IMR-90 (cell line): ENCODE measurements at regions not wholly inside any gene's neighbourhood (a gene's known extent, or its start where the extent isn't known, plus 50 kb on each side); places are given as distances from the start of the nearest gene placed in this dataset.

Experiments used
- ATAC-seq: fragments of 200-7000 bp; cut with Tn5 transposase; 2 replicates; pipeline ENCODE4 v1.9.1; 2020; ENCODE audit warnings: low read depth, mild to moderate bottlenecking, moderate library complexity
- BruUV-seq: library from RNA; stranded (reverse); fragments of 400-500 nt; replicated peaks from 2 replicates; lab custom pipeline; 2021; lab: Mats Ljungman, UMichigan
- CTCF ChIA-PET: fragments of 300-600 bp; formaldehyde crosslinking; extraction: SDS; loops from one replicate; lab custom pipeline; 2021; ENCODE audit warnings: antibody characterized with exemption; lab: Yijun Ruan, JAX
- POLR2A ChIA-PET: fragments of 300-600 bp; sonication (Branson Sonifier 250); formaldehyde crosslinking; loops from one replicate; lab custom pipeline; 2022; ENCODE audit warnings: antibody characterized with exemption; ENCODE audit not compliant: unreplicated experiment; lab: Charles Lee
- DNase-seq: peaks from one replicate; pipeline ENCODE4 v3.0.0; 2013
- H2AFZ ChIP-seq: replicated peaks from 2 replicates; pipeline ENCODE3; 2013; ENCODE audit warnings: low read length, mild to moderate bottlenecking; ENCODE audit not compliant: poor library complexity
- H2AK5ac ChIP-seq: 2 replicates; pipeline ENCODE4 v1.6.1; 2013; ENCODE audit warnings: low read depth, low read length, inconsistent platforms
- H2AK9ac ChIP-seq: replicated peaks from 2 replicates; pipeline ENCODE3; 2013; ENCODE audit warnings: mild to moderate bottlenecking, low read depth, low read length, moderate library complexity; ENCODE audit not compliant: poor library complexity
- H2BK120ac ChIP-seq: 2 replicates; pipeline ENCODE4 v1.6.1; 2013; ENCODE audit warnings: low read depth, low read length, inconsistent platforms
- H2BK15ac ChIP-seq: 3 replicates; pipeline ENCODE4 v1.6.1; 2013; ENCODE audit warnings: low read depth, low read length, inconsistent platforms
- H2BK20ac ChIP-seq: 2 replicates; pipeline ENCODE4 v1.6.1; 2013; ENCODE audit warnings: low read depth, mild to moderate bottlenecking, inconsistent platforms, low read length, moderate library complexity
- H2BK5ac ChIP-seq: 2 replicates; pipeline ENCODE4 v1.6.1; 2013; ENCODE audit warnings: mild to moderate bottlenecking, low read depth, low read length, inconsistent platforms; ENCODE audit not compliant: poor library complexity, severe bottlenecking
- H3K14ac ChIP-seq: replicated peaks from 2 replicates; pipeline ENCODE4 v1.6.1; 2013; ENCODE audit warnings: low read depth, low read length, inconsistent platforms
- H3K18ac ChIP-seq: 2 replicates; pipeline ENCODE4 v1.6.1; 2013; ENCODE audit warnings: low read depth, low read length, control low read depth
- H3K23ac ChIP-seq: 2 replicates; pipeline ENCODE4 v1.6.1; 2013; ENCODE audit warnings: low read depth, low read length, inconsistent platforms
- H3K27ac ChIP-seq: 2 replicates; pipeline ENCODE4 v1.5.1; 2013; ENCODE audit warnings: mild to moderate bottlenecking, control low read depth, low read length; ENCODE audit not compliant: insufficient read depth
- H3K27me3 ChIP-seq: 2 replicates; pipeline ENCODE4 v1.6.1; 2013; ENCODE audit warnings: low read length; ENCODE audit not compliant: control insufficient read depth, insufficient read depth
- H3K36me3 ChIP-seq: 2 replicates; pipeline ENCODE4 v1.6.1; 2013; ENCODE audit warnings: low read length, mixed read lengths; ENCODE audit not compliant: control insufficient read depth, insufficient read depth
- H3K4ac ChIP-seq: 2 replicates; pipeline ENCODE4 v1.6.1; 2013; ENCODE audit warnings: low read depth, low read length, inconsistent platforms
- H3K4me1 ChIP-seq: 2 replicates; pipeline ENCODE4 v1.6.1; 2013; ENCODE audit warnings: low read length, mixed read lengths; ENCODE audit not compliant: control insufficient read depth, insufficient read depth
- H3K4me2 ChIP-seq: 2 replicates; pipeline ENCODE4 v1.6.1; 2013; ENCODE audit warnings: low read depth, mild to moderate bottlenecking, control low read depth, low read length, moderate library complexity
- H3K4me3 ChIP-seq: 2 replicates; pipeline ENCODE4 v1.5.1; 2013; ENCODE audit warnings: low read depth, mild to moderate bottlenecking, control low read depth, low read length, moderate library complexity; ENCODE audit not compliant: insufficient read depth
- H3K56ac ChIP-seq: 2 replicates; pipeline ENCODE4 v1.6.1; 2013; ENCODE audit warnings: low read length, inconsistent platforms; ENCODE audit not compliant: insufficient read depth; ENCODE audit errors: extremely low read depth
- H3K79me1 ChIP-seq, 2 experiments: 2 replicates each; pipeline ENCODE4 v1.6.1; 2013; ENCODE audit warnings: low read length in 2 of 2, inconsistent platforms in 1 of 2, low read depth in 1 of 2
- H3K9ac ChIP-seq: 2 replicates; pipeline ENCODE4 v1.6.1; 2013; ENCODE audit warnings: low read depth, low read length, control low read depth
- H3K9me1 ChIP-seq: 2 replicates; pipeline ENCODE4 v1.6.1; 2013; ENCODE audit warnings: low read length, inconsistent platforms; ENCODE audit not compliant: insufficient read depth
- H3K9me3 ChIP-seq: 2 replicates; pipeline ENCODE4 v1.6.1; 2013; ENCODE audit warnings: low read length; ENCODE audit not compliant: control insufficient read depth, insufficient read depth
- H4K20me1 ChIP-seq: 2 replicates; pipeline ENCODE4 v1.6.1; 2013; ENCODE audit warnings: low read length, inconsistent platforms; ENCODE audit not compliant: insufficient read depth
- H4K5ac ChIP-seq: 2 replicates; pipeline ENCODE4 v1.6.1; 2013; ENCODE audit warnings: mild to moderate bottlenecking, low read depth, low read length, control low read depth
- H4K8ac ChIP-seq, 2 experiments: 2 replicates each; pipeline ENCODE4 v1.6.1; 2013; ENCODE audit warnings: low read depth in 2 of 2, low read length in 2 of 2, control low read depth in 1 of 2, inconsistent platforms in 1 of 2
- H4K91ac ChIP-seq: 2 replicates; pipeline ENCODE4 v1.6.1; 2013; ENCODE audit warnings: low read depth, low read length, inconsistent platforms; ENCODE audit not compliant: insufficient read depth
- BHLHE40 ChIP-seq: fragments of 150-350 bp; IDR thresholded peaks from 2 replicates; pipeline ENCODE4 v1.6.1; 2016; ENCODE audit warnings: mild to moderate bottlenecking, low read depth, low read length
- CEBPB ChIP-seq: IDR thresholded peaks from 2 replicates; pipeline ENCODE4 v1.6.1; 2012; ENCODE audit warnings: low read depth, low read length, improper control_type of control experiment
- CHD1 ChIP-seq: IDR thresholded peaks from 2 replicates; pipeline ENCODE4 v1.6.1; 2012; ENCODE audit warnings: low read depth, low read length, improper control_type of control experiment
- FOS ChIP-seq: fragments of 150-350 bp; IDR thresholded peaks from 2 replicates; pipeline ENCODE4 v1.6.1; 2016; ENCODE audit warnings: low read depth, low read length
- MAFK ChIP-seq: IDR thresholded peaks from 2 replicates; pipeline ENCODE4 v1.6.1; 2012; ENCODE audit warnings: low read depth, low read length, improper control_type of control experiment
- MAZ ChIP-seq: IDR thresholded peaks from 2 replicates; pipeline ENCODE4 v1.6.1; 2012; ENCODE audit warnings: low read depth, mild to moderate bottlenecking, low read length, improper control_type of control experiment, moderate library complexity, borderline replicate concordance
- POLR2A ChIP-seq: IDR thresholded peaks from 2 replicates; pipeline ENCODE4 v1.6.1; 2012; ENCODE audit warnings: mild to moderate bottlenecking, low read depth, low read length
- RCOR1 ChIP-seq: IDR thresholded peaks from 2 replicates; pipeline ENCODE4 v1.6.1; 2012; ENCODE audit warnings: mild to moderate bottlenecking, low read length, improper control_type of control experiment; ENCODE audit not compliant: insufficient replicate concordance
- RFX5 ChIP-seq: IDR thresholded peaks from 2 replicates; pipeline ENCODE4 v1.8.0; 2012; ENCODE audit warnings: low read depth, mild to moderate bottlenecking, low read length, moderate library complexity
- SMC3 ChIP-seq: fragments of 150-350 bp; IDR thresholded peaks from 2 replicates; pipeline ENCODE4 v1.6.1; 2016; ENCODE audit warnings: low read depth, mild to moderate bottlenecking, antibody characterized with exemption, low read length, moderate library complexity
- dilution Hi-C: fragments of 300-500 bp; cut with HindIII; formaldehyde crosslinking; loops from one replicate; pipeline ENCODE4 v1.14.3; 2018; ENCODE audit warnings: low sequenced_read_pairs; ENCODE audit not compliant: unreplicated experiment
- in situ Hi-C: fragments of 300-500 bp; cut with MboI; formaldehyde crosslinking; loops from 3 replicates; pipeline ENCODE4 v1.14.3; 2019; ENCODE audit warnings: low sequenced_read_pairs, inconsistent platforms, mixed read lengths
- intact Hi-C: fragments of 100-400 bp; cut with micrococcal nuclease; formaldehyde crosslinking; loops from 2 replicates; pipeline ENCODE4 v1.10.0; 2022
- TF ChIP-seq, protein P1 (sequence below): fragments of 150-350 bp; IDR thresholded peaks from 2 replicates; pipeline ENCODE4 v1.6.1; 2016; ENCODE audit warnings: low read depth, mild to moderate bottlenecking, low read length, moderate library complexity, borderline replicate concordance
- TF ChIP-seq, protein P2 (sequence below): conservative IDR thresholded peaks from 2 replicates; pipeline ENCODE4 v1.5.1; 2012; ENCODE audit warnings: mild to moderate bottlenecking, low read depth, low read length, improper control_type of control experiment
- TF ChIP-seq, protein P3 (sequence below): fragments of 150-350 bp; IDR thresholded peaks from 2 replicates; pipeline ENCODE4 v1.6.1; 2017; ENCODE audit warnings: mild to moderate bottlenecking, antibody characterized with exemption, low read length, low read depth

DNA sequence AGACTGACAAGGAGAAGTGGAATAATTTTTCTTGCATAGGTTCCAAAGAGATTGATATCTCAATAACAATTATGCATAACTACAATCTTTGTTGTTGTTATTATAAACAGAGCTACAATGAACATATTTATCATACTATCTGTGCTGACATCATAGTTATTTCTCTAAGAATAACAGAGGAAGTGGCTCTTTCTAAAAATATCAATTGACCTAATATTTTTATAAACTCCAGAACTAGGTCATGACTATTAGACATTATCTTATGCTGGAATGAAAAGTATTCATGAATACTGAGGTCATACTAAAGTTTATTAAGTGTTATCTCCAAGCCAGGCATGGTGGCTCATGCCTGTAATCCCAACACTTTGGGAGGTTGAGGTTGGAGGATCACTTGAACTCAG is 114.1 kb downstream of the DCLK3 start:
- H3K18ac ChIP-seq: no peak overlapping the region
- dilution Hi-C loops: no loop called here
- H3K27ac ChIP-seq: no peak overlapping the region

More for the DNA sequence above, 114.1 kb downstream of the DCLK3 start:
- Histone ChIP-seq H2BK120ac (no peak overlapping the region), H4K5ac (no peak overlapping the region), H3K4me3 (no peak overlapping the region), H3K9ac (no peak overlapping the region), H4K20me1 (no peaks in the 10 kb centered on the region), H2AFZ (no peak overlapping the region), H3K14ac (no peak overlapping the region), H2AK9ac (no peak overlapping the region), H4K91ac (no peak overlapping the region), H2BK15ac (0 out of 3 replicates have a peak overlapping the region, but pooled peaks have one; percentile 21), H3K27me3 (no peaks in the 10 kb centered on the region), H2BK20ac (no peak overlapping the region), H3K9me3 (no peaks in the 10 kb centered on the region), H3K36me3 (no peaks in the 10 kb centered on the region), H3K9me1 (peaks cover 6% of the 10 kb centered on the region; the same call in 1 of the 2 replicates), H2BK5ac (no peak overlapping the region), H3K79me1 (no peaks in the 10 kb centered on the region), H4K8ac (peak overlapping the region in 1 of 2 experiments; percentile 21; a peak in 1 of 4 replicates), H3K23ac (no peak overlapping the region), H3K56ac (no peak overlapping the region), H3K4me2 (no peak overlapping the region), H3K4ac (0 out of 2 replicates have a peak overlapping the region, but pooled peaks have one; percentile 40), H2AK5ac (no peak overlapping the region), H3K4me1 (peaks cover 20% of the 10 kb centered on the region)
- DNase-seq (peak; percentile 69), ATAC-seq (peak; percentile 66)
- TF ChIP-seq RFX5: no peak
- TF ChIP-seq, protein P1, sequence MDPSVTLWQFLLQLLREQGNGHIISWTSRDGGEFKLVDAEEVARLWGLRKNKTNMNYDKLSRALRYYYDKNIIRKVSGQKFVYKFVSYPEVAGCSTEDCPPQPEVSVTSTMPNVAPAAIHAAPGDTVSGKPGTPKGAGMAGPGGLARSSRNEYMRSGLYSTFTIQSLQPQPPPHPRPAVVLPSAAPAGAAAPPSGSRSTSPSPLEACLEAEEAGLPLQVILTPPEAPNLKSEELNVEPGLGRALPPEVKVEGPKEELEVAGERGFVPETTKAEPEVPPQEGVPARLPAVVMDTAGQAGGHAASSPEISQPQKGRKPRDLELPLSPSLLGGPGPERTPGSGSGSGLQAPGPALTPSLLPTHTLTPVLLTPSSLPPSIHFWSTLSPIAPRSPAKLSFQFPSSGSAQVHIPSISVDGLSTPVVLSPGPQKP: no peak
- no peak for TF ChIP-seq MAFK
- TF ChIP-seq, protein P2, sequence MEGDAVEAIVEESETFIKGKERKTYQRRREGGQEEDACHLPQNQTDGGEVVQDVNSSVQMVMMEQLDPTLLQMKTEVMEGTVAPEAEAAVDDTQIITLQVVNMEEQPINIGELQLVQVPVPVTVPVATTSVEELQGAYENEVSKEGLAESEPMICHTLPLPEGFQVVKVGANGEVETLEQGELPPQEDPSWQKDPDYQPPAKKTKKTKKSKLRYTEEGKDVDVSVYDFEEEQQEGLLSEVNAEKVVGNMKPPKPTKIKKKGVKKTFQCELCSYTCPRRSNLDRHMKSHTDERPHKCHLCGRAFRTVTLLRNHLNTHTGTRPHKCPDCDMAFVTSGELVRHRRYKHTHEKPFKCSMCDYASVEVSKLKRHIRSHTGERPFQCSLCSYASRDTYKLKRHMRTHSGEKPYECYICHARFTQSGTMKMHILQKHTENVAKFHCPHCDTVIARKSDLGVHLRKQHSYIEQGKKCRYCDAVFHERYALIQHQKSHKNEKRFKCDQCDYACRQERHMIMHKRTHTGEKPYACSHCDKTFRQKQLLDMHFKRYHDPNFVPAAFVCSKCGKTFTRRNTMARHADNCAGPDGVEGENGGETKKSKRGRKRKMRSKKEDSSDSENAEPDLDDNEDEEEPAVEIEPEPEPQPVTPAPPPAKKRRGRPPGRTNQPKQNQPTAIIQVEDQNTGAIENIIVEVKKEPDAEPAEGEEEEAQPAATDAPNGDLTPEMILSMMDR: no peak
- TF ChIP-seq, protein P3, sequence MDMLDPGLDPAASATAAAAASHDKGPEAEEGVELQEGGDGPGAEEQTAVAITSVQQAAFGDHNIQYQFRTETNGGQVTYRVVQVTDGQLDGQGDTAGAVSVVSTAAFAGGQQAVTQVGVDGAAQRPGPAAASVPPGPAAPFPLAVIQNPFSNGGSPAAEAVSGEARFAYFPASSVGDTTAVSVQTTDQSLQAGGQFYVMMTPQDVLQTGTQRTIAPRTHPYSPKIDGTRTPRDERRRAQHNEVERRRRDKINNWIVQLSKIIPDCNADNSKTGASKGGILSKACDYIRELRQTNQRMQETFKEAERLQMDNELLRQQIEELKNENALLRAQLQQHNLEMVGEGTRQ: no peak
- TF ChIP-seq MAZ: no peak
- TF ChIP-seq CHD1: no peak
- TF ChIP-seq POLR2A: no peak
- TF ChIP-seq CEBPB: no peak
- TF ChIP-seq SMC3: no peak
- TF ChIP-seq FOS: no peak
- peak; percentile 9; the same call in 1 of the 2 replicates for TF ChIP-seq BHLHE40
- TF ChIP-seq RCOR1: peak; percentile 46
- POLR2A ChIA-PET: no interaction called here
- CTCF ChIA-PET: interaction anchor here (0.9 kb wide), 1 partner anchor 13 kb away, joined by 3 read pairs; no protein-coding TSS in a partner anchor
- intact Hi-C loops (loop anchor here (1.0 kb wide), 1 partner anchor 27 kb away; no protein-coding TSS in a partner anchor), in situ Hi-C loops (no loop called here)
- no TSS peak for BruUV-seq
